IPS DF 6.9 (cell line): ENCODE measurements at regions not wholly inside any gene's neighbourhood (a gene's known extent, or its start where the extent isn't known, plus 50 kb on each side); places are given as distances from the start of the nearest gene placed in this dataset.
"Not testable (repeated sequence)": the region's sequence is repeated elsewhere in the genome, so short reads cannot be mapped to it uniquely, and the experiment has no call there.

Source experiments
- DNase-seq: peaks from one replicate; pipeline ENCODE4 v3.0.0-alpha.2; 2013; ENCODE audit warnings: low read depth, low spot score
- H3K27ac ChIP-seq: one replicate; pipeline ENCODE4 v1.5.1; 2013; ENCODE audit warnings: low read length, control low read depth
- H3K27me3 ChIP-seq: 2 replicates; pipeline ENCODE4 v1.6.1; 2013; ENCODE audit warnings: mild to moderate bottlenecking, low read length; ENCODE audit not compliant: control insufficient read depth, insufficient read depth
- H3K36me3 ChIP-seq: 2 replicates; pipeline ENCODE4 v1.6.1; 2013; ENCODE audit warnings: low read length; ENCODE audit not compliant: control insufficient read depth, insufficient read depth
- H3K4me1 ChIP-seq: 2 replicates; pipeline ENCODE4 v1.6.1; 2013; ENCODE audit warnings: low read length; ENCODE audit not compliant: control insufficient read depth, insufficient read depth
- H3K4me3 ChIP-seq: 2 replicates; pipeline ENCODE4 v1.5.1; 2013; ENCODE audit warnings: mild to moderate bottlenecking, low read length
- H3K9me3 ChIP-seq: 2 replicates; pipeline ENCODE4 v1.6.1; 2013; ENCODE audit warnings: low read length, inconsistent platforms; ENCODE audit not compliant: control insufficient read depth, insufficient read depth
- WGBS: extraction: QIAGEN DNeasy Blood & Tissue Kit; methylation state at CpG from one replicate; pipeline ENCODE4 v1.1.7; 2013; ENCODE audit warnings: mixed read lengths, missing lambda C conversion rate; ENCODE audit not compliant: insufficient read length, insufficient coverage; 5-methylcytosine and 5-hydroxymethylcytosine counted together

- Histone ChIP-seq H3K27ac (no peak overlapping the region), H3K9me3 (no peaks in the 10 kb centered on the region), H3K27me3 (no peaks in the 10 kb centered on the region), H3K4me1 (no peaks in the 10 kb centered on the region), H3K4me3 (no peak overlapping the region), H3K36me3 (no peaks in the 10 kb centered on the region)
- no peak for DNase-seq
- no CpG with 5 or more reads among the region's 2 CpGs for WGBS
These were observed 550.0 kb downstream of the MN1 start for GRCh38 chr22:27251563-27251962.

- DNase-seq = no peak
- no CpG with 5 or more reads among the region's 9 CpGs for WGBS
- Histone ChIP-seq H3K4me3 (no peak overlapping the region), H3K4me1 (no peaks in the 10 kb centered on the region), H3K36me3 (no peaks in the 10 kb centered on the region), H3K9me3 (no peaks in the 10 kb centered on the region), H3K27ac (no peak overlapping the region), H3K27me3 (no peaks in the 10 kb centered on the region)
These were observed 549.1 kb downstream of the MN1 start for GRCh38 chr22:27252282-27253049.

- WGBS = no CpG with 5 or more reads among the region's 9 CpGs
- Histone ChIP-seq H3K27ac (no peak overlapping the region), H3K27me3 (no peaks in the 10 kb centered on the region), H3K4me3 (no peak overlapping the region), H3K9me3 (no peaks in the 10 kb centered on the region), H3K4me1 (no peaks in the 10 kb centered on the region), H3K36me3 (no peaks in the 10 kb centered on the region)
- no peak for DNase-seq
These were observed 548.3 kb downstream of the MN1 start for GRCh38 chr22:27253108-27253902.

DNA sequence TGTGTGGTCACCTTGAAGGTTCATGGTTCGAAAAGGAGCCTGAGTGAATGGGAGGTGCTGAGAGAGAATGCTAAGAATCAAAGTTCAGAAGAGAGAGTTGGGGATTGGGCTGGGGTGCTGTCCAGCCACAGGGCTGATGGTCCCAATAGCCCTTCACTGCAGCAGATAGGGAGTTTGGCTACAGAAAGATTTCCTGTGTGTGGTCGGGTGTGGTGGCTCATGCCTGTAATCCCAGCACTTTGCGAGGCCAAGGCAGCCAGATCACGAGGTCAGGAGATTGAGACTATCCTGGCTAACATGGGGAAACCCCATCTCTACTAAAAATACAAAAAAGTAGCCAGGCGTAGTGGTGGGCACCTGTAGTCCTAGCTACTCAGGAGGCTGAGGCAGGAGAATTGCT lies 547.5 kb downstream of the MN1 start:
- H3K9me3 ChIP-seq, H3K27me3 ChIP-seq, DNase-seq, H3K36me3 ChIP-seq, H3K4me3 ChIP-seq, H3K27ac ChIP-seq, H3K4me1 ChIP-seq: not testable (repeated sequence)
- WGBS = no CpG with 5 or more reads among the region's 5 CpGs

- Histone ChIP-seq H3K36me3 (no peaks in the 10 kb centered on the region), H3K9me3 (no peaks in the 10 kb centered on the region), H3K27ac (no peak overlapping the region), H3K4me3 (no peak overlapping the region), H3K4me1 (no peaks in the 10 kb centered on the region), H3K27me3 (no peaks in the 10 kb centered on the region)
- no CpG with 5 or more reads among the region's 3 CpGs for WGBS
- DNase-seq = no peak
These were observed 546.0 kb downstream of the MN1 start for GRCh38 chr22:27255580-27255979.

- no peaks in the 10 kb centered on the region for H3K9me3 ChIP-seq
- no peaks in the 10 kb centered on the region for H3K27me3 ChIP-seq
- no peak overlapping the region for H3K27ac ChIP-seq
- no peak for DNase-seq
- H3K4me3 ChIP-seq = no peak overlapping the region
- no peaks in the 10 kb centered on the region for H3K4me1 ChIP-seq
- no CpG with 5 or more reads among the region's 5 CpGs for WGBS
- no peaks in the 10 kb centered on the region for H3K36me3 ChIP-seq
These were observed 543.6 kb downstream of the MN1 start for GRCh38 chr22:27257987-27258386.

DNA sequence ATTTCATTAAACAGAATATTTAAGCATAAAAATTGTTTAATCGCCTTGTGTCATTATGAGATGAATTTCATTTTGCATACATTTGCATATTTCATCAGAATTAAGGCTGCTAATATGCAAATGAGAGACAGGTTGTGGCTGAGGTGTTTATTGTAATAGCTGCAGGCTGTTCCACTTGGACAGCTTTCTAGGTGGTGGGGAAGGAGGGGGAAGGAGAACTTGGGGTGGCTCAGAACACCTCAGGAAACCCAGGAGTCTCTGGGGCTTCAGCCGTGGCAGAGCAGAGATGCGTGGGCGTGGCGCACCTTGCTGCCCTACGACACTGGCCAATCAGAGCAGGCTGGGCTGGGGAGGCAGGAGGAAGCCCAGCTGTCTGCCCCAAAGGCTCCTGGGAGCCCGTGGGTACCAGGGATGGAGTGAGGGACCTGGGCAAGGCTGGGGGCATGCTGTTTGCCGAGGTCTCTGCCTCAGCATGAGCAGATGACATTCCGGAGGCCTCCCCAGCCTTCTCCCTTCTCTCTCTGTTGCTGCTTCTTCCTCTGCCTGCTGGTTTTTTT lies 542.9 kb downstream of the MN1 start:
- H3K9me3 ChIP-seq = no peaks in the 10 kb centered on the region
- no peaks in the 10 kb centered on the region for H3K4me1 ChIP-seq
- no peaks in the 10 kb centered on the region for H3K27me3 ChIP-seq
- no peak for DNase-seq
- no peak overlapping the region for H3K27ac ChIP-seq
- H3K4me3 ChIP-seq = no peak overlapping the region
- no CpG with 5 or more reads among the region's 9 CpGs for WGBS
- no peaks in the 10 kb centered on the region for H3K36me3 ChIP-seq

DNA sequence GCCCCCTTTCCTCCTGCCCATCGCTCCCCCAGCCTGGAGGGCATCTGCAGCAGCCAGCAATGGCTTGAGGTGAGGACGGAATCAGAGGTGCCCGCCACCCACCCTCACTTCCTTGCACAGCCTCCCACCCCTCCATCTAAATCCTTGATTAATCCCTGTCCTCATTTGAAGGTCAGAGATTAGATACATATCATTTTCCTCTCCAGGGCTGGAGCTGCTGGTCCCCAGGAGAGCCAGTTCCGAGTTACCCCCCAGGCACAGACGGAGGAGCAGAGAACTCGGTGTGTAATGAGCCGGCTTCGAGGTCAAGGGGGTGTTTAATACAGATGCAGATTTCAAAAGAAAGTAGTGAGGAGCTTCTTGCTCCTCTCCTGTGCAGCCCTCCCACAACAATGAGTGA lies 542.1 kb downstream of the MN1 start:
- no CpG with 5 or more reads among the region's 8 CpGs for WGBS
- Histone ChIP-seq H3K36me3 (no peaks in the 10 kb centered on the region), H3K27ac (no peak overlapping the region), H3K4me1 (no peaks in the 10 kb centered on the region), H3K9me3 (no peaks in the 10 kb centered on the region), H3K4me3 (no peak overlapping the region), H3K27me3 (no peaks in the 10 kb centered on the region)
- no peak for DNase-seq

DNA sequence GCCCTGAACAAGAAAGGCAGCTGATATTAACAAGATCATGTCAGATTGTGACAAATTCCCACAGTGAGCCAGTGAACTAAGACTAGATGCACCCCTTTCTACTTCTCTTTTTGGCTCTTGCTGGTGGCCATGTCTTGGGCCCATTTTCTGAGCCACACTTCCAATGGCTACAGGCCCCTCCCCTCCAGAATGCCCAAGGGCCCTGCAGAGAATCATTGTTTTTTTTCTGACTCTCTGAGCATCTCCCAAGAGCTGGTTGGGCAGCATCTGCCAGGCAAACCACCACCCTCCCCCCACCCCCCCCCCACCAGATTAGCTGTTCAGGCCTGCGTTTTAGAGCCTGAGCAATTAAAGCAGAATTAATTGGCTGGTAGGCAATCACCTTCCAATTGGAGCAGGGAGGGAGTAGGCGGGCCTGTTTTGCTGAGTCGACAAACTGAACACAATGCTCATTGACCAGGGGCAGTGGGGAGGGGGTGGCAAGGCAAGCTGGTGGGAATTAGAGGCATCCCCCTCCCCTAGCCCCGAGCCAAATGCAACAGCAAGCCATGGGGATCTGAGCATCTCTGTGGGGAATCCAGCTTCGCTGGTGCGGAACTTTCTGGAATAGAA lies 541.4 kb downstream of the MN1 start:
- DNase-seq = no peak
- no CpG with 5 or more reads among the region's 6 CpGs for WGBS
- H3K36me3 ChIP-seq = no peaks in the 10 kb centered on the region
- H3K4me1 ChIP-seq = no peaks in the 10 kb centered on the region
- H3K27me3 ChIP-seq = no peaks in the 10 kb centered on the region
- no peak overlapping the region for H3K4me3 ChIP-seq
- H3K27ac ChIP-seq = no peak overlapping the region
- H3K9me3 ChIP-seq = no peaks in the 10 kb centered on the region

GRCh38 chr22:27262361-27262760 lies 539.2 kb downstream of the MN1 start:
- no peak overlapping the region for H3K27ac ChIP-seq
- H3K4me1 ChIP-seq = no peaks in the 10 kb centered on the region
- no peaks in the 10 kb centered on the region for H3K9me3 ChIP-seq
- WGBS = no CpG with 5 or more reads among the region's 10 CpGs
- no peaks in the 10 kb centered on the region for H3K27me3 ChIP-seq
- no peak overlapping the region for H3K4me3 ChIP-seq
- no peak for DNase-seq
- no peaks in the 10 kb centered on the region for H3K36me3 ChIP-seq
